ENCODE measurements at regions not wholly inside any gene's neighbourhood (a gene's known extent, or its start where the extent isn't known, plus 50 kb on each side); places are given as distances from the start of the nearest gene placed in this dataset.

- DNase-seq (ENCODE audit: low spot score in 2 of 2, unreplicated experiment in 2 of 2), result no peak
- no peak overlapping the region for H3K4me3 Mint-ChIP-seq
- no peak overlapping the region for H3K27ac Mint-ChIP-seq
- H3K9me3 Mint-ChIP-seq, result peaks cover 14% of the 10 kb centered on the region
- peaks cover 20% of the 10 kb centered on the region for H3K4me1 Mint-ChIP-seq
- H3K36me3 Mint-ChIP-seq, result no peaks in the 10 kb centered on the region
- TF ChIP-seq CTCF (IDR thresholded peaks at IDR 0.05; ENCODE audit: unreplicated experiment), result no peak
- H3K27me3 Mint-ChIP-seq (ENCODE audit: low read depth), result peaks cover 20% of the 10 kb centered on the region
These were observed 601.5 kb upstream of the SOX9 start for GRCh38 chr17:71519285-71519684.

GRCh38 chr17:71521724-71522123 is 599.1 kb upstream of the SOX9 start:
- no peaks in the 10 kb centered on the region for H3K36me3 Mint-ChIP-seq
- no peak for TF ChIP-seq CTCF (IDR thresholded peaks at IDR 0.05; ENCODE audit: unreplicated experiment)
- DNase-seq (ENCODE audit: low spot score in 2 of 2, unreplicated experiment in 2 of 2), result no peak
- H3K9me3 Mint-ChIP-seq, result peaks cover 18% of the 10 kb centered on the region
- H3K4me1 Mint-ChIP-seq, result peaks cover under 1% of the 10 kb centered on the region
- no peak overlapping the region for H3K4me3 Mint-ChIP-seq
- no peak overlapping the region for H3K27ac Mint-ChIP-seq
- peaks cover 17% of the 10 kb centered on the region for H3K27me3 Mint-ChIP-seq (ENCODE audit: low read depth)

GRCh38 chr17:71522383-71522782 is 598.4 kb upstream of the SOX9 start:
- no peak overlapping the region for H3K4me3 Mint-ChIP-seq
- peaks cover 18% of the 10 kb centered on the region for H3K9me3 Mint-ChIP-seq
- DNase-seq (ENCODE audit: low spot score in 2 of 2, unreplicated experiment in 2 of 2), result no peak
- peaks cover 15% of the 10 kb centered on the region for H3K27me3 Mint-ChIP-seq (ENCODE audit: low read depth)
- TF ChIP-seq CTCF (IDR thresholded peaks at IDR 0.05; ENCODE audit: unreplicated experiment), result no peak
- H3K4me1 Mint-ChIP-seq, result no peaks in the 10 kb centered on the region
- no peaks in the 10 kb centered on the region for H3K36me3 Mint-ChIP-seq
- H3K27ac Mint-ChIP-seq, result no peak overlapping the region

- peaks cover 2% of the 10 kb centered on the region for H3K4me1 Mint-ChIP-seq
- TF ChIP-seq CTCF (IDR thresholded peaks at IDR 0.05; ENCODE audit: unreplicated experiment), result no peak
- no peak for DNase-seq (ENCODE audit: low spot score in 2 of 2, unreplicated experiment in 2 of 2)
- H3K9me3 Mint-ChIP-seq, result peaks cover 13% of the 10 kb centered on the region
- H3K36me3 Mint-ChIP-seq, result no peaks in the 10 kb centered on the region
- no peak overlapping the region for H3K4me3 Mint-ChIP-seq
- no peak overlapping the region for H3K27ac Mint-ChIP-seq
- peaks cover 2% of the 10 kb centered on the region for H3K27me3 Mint-ChIP-seq (ENCODE audit: low read depth)
These were observed 593.5 kb upstream of the SOX9 start for GRCh38 chr17:71527311-71527710.

GRCh38 chr17:71528210-71528609 is 592.6 kb upstream of the SOX9 start:
- Mint-ChIP-seq H3K36me3 (no peaks in the 10 kb centered on the region), H3K4me3 (no peak overlapping the region), H3K4me1 (peaks cover 2% of the 10 kb centered on the region), H3K9me3 (peaks cover 12% of the 10 kb centered on the region), H3K27ac (no peak overlapping the region), H3K27me3 (ENCODE audit: low read depth) (peaks cover 2% of the 10 kb centered on the region)
- no peak for DNase-seq (ENCODE audit: low spot score in 2 of 2, unreplicated experiment in 2 of 2)
- no peak for TF ChIP-seq CTCF (IDR thresholded peaks at IDR 0.05; ENCODE audit: unreplicated experiment)

GRCh38 chr17:71530248-71530647 is 590.6 kb upstream of the SOX9 start:
- H3K4me1 Mint-ChIP-seq, result peaks cover 2% of the 10 kb centered on the region
- peaks cover 2% of the 10 kb centered on the region for H3K27me3 Mint-ChIP-seq (ENCODE audit: low read depth)
- no peak for DNase-seq (ENCODE audit: low spot score in 2 of 2, unreplicated experiment in 2 of 2)
- H3K27ac Mint-ChIP-seq, result no peak overlapping the region
- no peaks in the 10 kb centered on the region for H3K36me3 Mint-ChIP-seq
- TF ChIP-seq CTCF (IDR thresholded peaks at IDR 0.05; ENCODE audit: unreplicated experiment), result no peak
- H3K9me3 Mint-ChIP-seq, result peaks cover 5% of the 10 kb centered on the region
- no peak overlapping the region for H3K4me3 Mint-ChIP-seq
